ENCODE measurements at regions not wholly inside any gene's neighbourhood (a gene's known extent, or its start where the extent isn't known, plus 50 kb on each side); places are given as distances from the start of the nearest gene placed in this dataset.

DNA sequence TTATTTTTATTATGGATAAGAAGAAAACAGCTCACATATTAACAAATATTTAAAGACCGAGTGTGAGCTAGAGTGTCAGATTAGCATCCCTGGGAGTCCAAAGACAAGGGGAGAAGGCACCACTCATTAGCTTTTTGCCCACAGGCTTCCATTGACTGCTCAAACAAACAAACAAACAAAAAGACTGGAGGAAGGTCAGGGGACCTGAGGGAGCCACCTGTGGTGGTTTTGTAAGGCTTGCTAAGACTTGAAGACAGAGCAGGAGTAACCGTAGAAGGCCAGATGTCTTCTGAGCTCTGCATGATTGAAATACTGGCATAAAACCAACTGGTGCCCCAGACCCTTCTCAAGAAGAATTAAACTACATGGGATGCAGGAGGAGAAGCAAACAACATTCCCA lies 395.2 kb upstream of the CNTN5 start:
- Histone ChIP-seq H4K20me1 (ENCODE audit: low read depth) (no peaks in the 10 kb centered on the region), H3K79me2 (ENCODE audit: low read depth) (no peaks in the 10 kb centered on the region), H3K4me1 (peaks cover 18% of the 10 kb centered on the region), H3K9ac (no peak overlapping the region), H3K4me3 (no peak overlapping the region), H2AFZ (replicated peaks) (no peak overlapping the region), H3K4me2 (peak overlapping the region; percentile 27), H3K9me3 (ENCODE audit: low read depth) (no peaks in the 10 kb centered on the region), H3F3A (ENCODE audit: low read depth) (peaks cover 14% of the 10 kb centered on the region), H3K36me3 (no peaks in the 10 kb centered on the region), H3K27ac (peak overlapping the region; percentile 68), H3K27me3 (no peaks in the 10 kb centered on the region)
- Mint-ChIP-seq H3K9me3 (peaks cover 9% of the 10 kb centered on the region), H3K27me3 (ENCODE audit: insufficient read depth, low read depth) (peaks cover 3% of the 10 kb centered on the region), H3K36me3 (no peaks in the 10 kb centered on the region), H3K4me1 (peaks cover 2% of the 10 kb centered on the region), H3K4me3 (no peak overlapping the region), H3K27ac (no peak overlapping the region)
- DNase-seq (ENCODE audit: low spot score), result peak; percentile 54
- TF ChIP-seq EZH2 (IDR thresholded peaks at IDR 0.05) (no peak), EZH2phosphoT487 (IDR thresholded peaks at IDR 0.05) (no peak)
- TF ChIP-seq, protein P1, sequence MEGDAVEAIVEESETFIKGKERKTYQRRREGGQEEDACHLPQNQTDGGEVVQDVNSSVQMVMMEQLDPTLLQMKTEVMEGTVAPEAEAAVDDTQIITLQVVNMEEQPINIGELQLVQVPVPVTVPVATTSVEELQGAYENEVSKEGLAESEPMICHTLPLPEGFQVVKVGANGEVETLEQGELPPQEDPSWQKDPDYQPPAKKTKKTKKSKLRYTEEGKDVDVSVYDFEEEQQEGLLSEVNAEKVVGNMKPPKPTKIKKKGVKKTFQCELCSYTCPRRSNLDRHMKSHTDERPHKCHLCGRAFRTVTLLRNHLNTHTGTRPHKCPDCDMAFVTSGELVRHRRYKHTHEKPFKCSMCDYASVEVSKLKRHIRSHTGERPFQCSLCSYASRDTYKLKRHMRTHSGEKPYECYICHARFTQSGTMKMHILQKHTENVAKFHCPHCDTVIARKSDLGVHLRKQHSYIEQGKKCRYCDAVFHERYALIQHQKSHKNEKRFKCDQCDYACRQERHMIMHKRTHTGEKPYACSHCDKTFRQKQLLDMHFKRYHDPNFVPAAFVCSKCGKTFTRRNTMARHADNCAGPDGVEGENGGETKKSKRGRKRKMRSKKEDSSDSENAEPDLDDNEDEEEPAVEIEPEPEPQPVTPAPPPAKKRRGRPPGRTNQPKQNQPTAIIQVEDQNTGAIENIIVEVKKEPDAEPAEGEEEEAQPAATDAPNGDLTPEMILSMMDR (IDR thresholded peaks at IDR 0.05), result no peak

DNA sequence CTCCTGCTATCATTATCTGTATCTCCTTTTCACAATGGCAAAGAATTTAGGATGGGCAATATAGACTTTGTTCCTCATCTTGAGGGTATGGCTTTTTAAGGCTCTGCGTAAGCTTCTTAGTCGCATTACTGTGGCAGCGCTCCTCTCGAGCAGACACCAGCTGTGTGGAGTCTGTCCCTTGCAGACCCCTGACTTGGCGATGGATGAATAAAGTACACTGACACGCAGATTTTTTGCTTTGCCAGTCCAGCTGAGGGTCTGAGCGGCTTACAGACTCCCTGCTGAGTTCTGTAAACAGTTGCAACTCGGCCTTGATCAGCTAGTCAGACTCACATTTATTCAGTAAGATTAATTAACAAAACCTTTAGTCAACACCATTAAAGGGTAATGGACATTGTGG lies 390.0 kb upstream of the CNTN5 start:
- H3K27me3 ChIP-seq, result no peaks in the 10 kb centered on the region
- Mint-ChIP-seq H3K36me3 (no peaks in the 10 kb centered on the region), H3K4me3 (no peak overlapping the region), H3K9me3 (no peaks in the 10 kb centered on the region), H3K4me1 (peaks cover 12% of the 10 kb centered on the region), H3K27me3 (ENCODE audit: insufficient read depth, low read depth) (no peaks in the 10 kb centered on the region), H3K27ac (no peak overlapping the region)
- H3K9me3 ChIP-seq (ENCODE audit: low read depth), result no peaks in the 10 kb centered on the region
- peak overlapping the region; percentile 14 for H3K4me2 ChIP-seq
- H3F3A ChIP-seq (ENCODE audit: low read depth), result peaks cover 23% of the 10 kb centered on the region
- TF ChIP-seq EZH2 (IDR thresholded peaks at IDR 0.05), result no peak
- no peaks in the 10 kb centered on the region for H4K20me1 ChIP-seq (ENCODE audit: low read depth)
- no peak overlapping the region for H3K4me3 ChIP-seq
- no peaks in the 10 kb centered on the region for H3K79me2 ChIP-seq (ENCODE audit: low read depth)
- DNase-seq (ENCODE audit: low spot score), result peak; percentile 70
- H3K4me1 ChIP-seq, result peaks cover 25% of the 10 kb centered on the region
- H2AFZ ChIP-seq (replicated peaks), result no peak overlapping the region
- no peak overlapping the region for H3K9ac ChIP-seq
- H3K36me3 ChIP-seq, result no peaks in the 10 kb centered on the region
- H3K27ac ChIP-seq, result peak overlapping the region; percentile 1

DNA sequence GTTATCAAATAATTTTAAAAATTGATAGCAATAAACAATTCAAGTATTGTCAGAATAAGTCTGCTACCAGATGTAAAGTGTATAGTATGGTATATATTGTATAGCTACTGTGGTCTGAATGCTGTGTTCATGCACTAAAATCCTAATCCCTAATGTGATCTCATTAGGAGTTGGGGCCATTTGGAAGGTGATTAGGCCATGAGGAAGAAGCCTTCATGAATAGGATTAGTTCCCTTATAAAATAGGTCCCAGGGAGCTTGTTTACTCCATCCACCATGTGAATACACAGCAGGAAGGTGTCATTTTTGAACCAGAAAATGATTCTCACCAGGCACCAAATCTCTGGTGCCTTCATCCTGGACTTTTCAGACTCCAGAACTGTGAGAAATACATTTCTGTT lies 363.0 kb upstream of the CNTN5 start:
- no peaks in the 10 kb centered on the region for H3K36me3 Mint-ChIP-seq
- no peaks in the 10 kb centered on the region for H3K4me1 Mint-ChIP-seq
- TF ChIP-seq EZH2 (IDR thresholded peaks at IDR 0.05) (no peak), EZH2phosphoT487 (IDR thresholded peaks at IDR 0.05) (peak; percentile 97)
- H3K4me3 ChIP-seq, result no peak overlapping the region
- peak overlapping the region; percentile 37 for H3K4me2 ChIP-seq
- no peaks in the 10 kb centered on the region for H3K36me3 ChIP-seq
- no peaks in the 10 kb centered on the region for H3F3A ChIP-seq (ENCODE audit: low read depth)
- peaks cover 8% of the 10 kb centered on the region for H3K4me1 ChIP-seq
- peaks cover 6% of the 10 kb centered on the region for H3K27me3 Mint-ChIP-seq (ENCODE audit: insufficient read depth, low read depth)
- H3K4me3 Mint-ChIP-seq, result no peak overlapping the region
- H4K20me1 ChIP-seq (ENCODE audit: low read depth), result no peaks in the 10 kb centered on the region
- H3K9me3 Mint-ChIP-seq, result no peaks in the 10 kb centered on the region
- no peak overlapping the region for H3K9ac ChIP-seq
- H3K79me2 ChIP-seq (ENCODE audit: low read depth), result no peaks in the 10 kb centered on the region
- H3K27me3 ChIP-seq, result peaks cover 14% of the 10 kb centered on the region
- H3K27ac Mint-ChIP-seq, result no peak overlapping the region
- peak; percentile 59 for DNase-seq (ENCODE audit: low spot score)
- H3K27ac ChIP-seq, result no peak overlapping the region
- H3K9me3 ChIP-seq (ENCODE audit: low read depth), result no peaks in the 10 kb centered on the region
- no peak overlapping the region for H2AFZ ChIP-seq (replicated peaks)

DNA sequence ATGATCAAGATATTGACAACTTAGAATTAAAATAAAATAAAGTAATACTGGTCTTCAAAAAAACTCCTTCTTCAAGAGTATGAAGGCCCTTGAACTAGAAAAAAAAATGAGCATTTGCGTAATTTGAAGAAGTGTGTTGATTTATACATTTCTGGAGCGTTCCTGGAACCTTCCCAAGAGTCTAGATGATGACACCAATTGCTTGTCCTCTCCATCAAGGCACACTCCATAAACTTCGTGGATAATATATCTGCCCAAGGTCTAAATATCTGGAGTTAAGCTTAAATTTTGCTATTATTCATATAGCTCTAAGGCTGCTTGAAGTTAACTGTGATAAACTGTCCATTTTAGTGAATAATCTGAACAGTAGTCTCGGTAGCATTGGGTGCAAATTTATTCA lies 361.3 kb upstream of the CNTN5 start:
- Histone ChIP-seq H3F3A (ENCODE audit: low read depth) (no peaks in the 10 kb centered on the region), H3K79me2 (ENCODE audit: low read depth) (no peaks in the 10 kb centered on the region), H3K4me1 (peaks cover 8% of the 10 kb centered on the region), H2AFZ (replicated peaks) (no peak overlapping the region), H3K9me3 (ENCODE audit: low read depth) (no peaks in the 10 kb centered on the region), H3K4me3 (no peak overlapping the region), H3K36me3 (no peaks in the 10 kb centered on the region), H3K4me2 (no peak overlapping the region), H3K27ac (no peak overlapping the region), H3K9ac (no peak overlapping the region), H3K27me3 (peaks cover 14% of the 10 kb centered on the region), H4K20me1 (ENCODE audit: low read depth) (no peaks in the 10 kb centered on the region)
- Mint-ChIP-seq H3K36me3 (no peaks in the 10 kb centered on the region), H3K27me3 (ENCODE audit: insufficient read depth, low read depth) (peaks cover 6% of the 10 kb centered on the region), H3K9me3 (no peaks in the 10 kb centered on the region), H3K27ac (no peak overlapping the region), H3K4me1 (no peaks in the 10 kb centered on the region), H3K4me3 (no peak overlapping the region)
- TF ChIP-seq EZH2phosphoT487 (IDR thresholded peaks at IDR 0.05) (no peak), EZH2 (IDR thresholded peaks at IDR 0.05) (no peak)
- TF ChIP-seq, protein P1 (IDR thresholded peaks at IDR 0.05), result no peak
- DNase-seq (ENCODE audit: low spot score), result no peak
